IgD-negative memory B cell (primary cell): ENCODE measurements at regions not wholly inside any gene's neighbourhood (a gene's known extent, or its start where the extent isn't known, plus 50 kb on each side); places are given as distances from the start of the nearest gene placed in this dataset.
"Not testable (repeated sequence)": the region's sequence is repeated elsewhere in the genome, so short reads cannot be mapped to it uniquely, and the experiment has no call there.

Experiments
- H3K27ac Mint-ChIP-seq, 3 donors: one replicate each; pipeline ENCODE4 v1.8.0; 2020 to 2022; ENCODE audit warnings: mild to moderate bottlenecking in 3 of 3, mixed read lengths in 3 of 3, moderate library complexity in 1 of 3
- H3K27me3 Mint-ChIP-seq: one replicate; pipeline ENCODE4 v1.8.0; 2021; ENCODE audit warnings: mixed read lengths
- H3K36me3 Mint-ChIP-seq: one replicate; pipeline ENCODE4 v1.8.0; 2020; ENCODE audit warnings: mild to moderate bottlenecking, mixed read lengths
- H3K4me1 Mint-ChIP-seq, 3 donors: one replicate each; pipeline ENCODE4 v1.8.0; 2020 to 2022; ENCODE audit warnings: mixed read lengths in 3 of 3, mild to moderate bottlenecking in 1 of 3
- H3K4me3 Mint-ChIP-seq, 4 donors: one replicate each; pipeline ENCODE4 v1.8.0; 2020 to 2022; ENCODE audit warnings: mild to moderate bottlenecking in 4 of 4, mixed read lengths in 4 of 4, moderate library complexity in 3 of 4
- H3K9me3 Mint-ChIP-seq, 3 donors: one replicate each; pipeline ENCODE4 v1.8.0; 2020 to 2021; ENCODE audit warnings: mixed read lengths in 3 of 3, mild to moderate bottlenecking in 1 of 3

GRCh38 chr2:224242561-224242960 is 159.3 kb downstream of the FAM124B start:
- Mint-ChIP-seq H3K9me3 (no peaks in the 10 kb centered on the region), H3K27ac (no peak overlapping the region), H3K36me3 (no peaks in the 10 kb centered on the region), H3K4me1 (no peaks in the 10 kb centered on the region), H3K4me3 (no peak overlapping the region), H3K27me3 (peaks cover 10% of the 10 kb centered on the region)

- Mint-ChIP-seq H3K4me3 (no peak overlapping the region), H3K9me3 (no peaks in the 10 kb centered on the region), H3K36me3 (no peaks in the 10 kb centered on the region), H3K27ac (no peak overlapping the region), H3K4me1 (no peaks in the 10 kb centered on the region), H3K27me3 (peaks cover 10% of the 10 kb centered on the region)
Measured at GRCh38 chr2:224241812-224242211, 160.1 kb downstream of the FAM124B start.

- Mint-ChIP-seq H3K9me3 (peaks cover 0 to 3% (median 2%) of the 10 kb centered on the region in 3 donors), H3K27me3 (peaks cover 10% of the 10 kb centered on the region), H3K36me3 (no peaks in the 10 kb centered on the region), H3K4me1 (no peaks in the 10 kb centered on the region), H3K27ac (no peak overlapping the region), H3K4me3 (no peak overlapping the region)
Measured at GRCh38 chr2:224241001-224241400, 160.9 kb downstream of the FAM124B start.

- no peak overlapping the region for H3K27ac Mint-ChIP-seq
- no peaks in the 10 kb centered on the region for H3K36me3 Mint-ChIP-seq
- peaks cover 0 to 3% (median 0%) of the 10 kb centered on the region in 3 donors for H3K9me3 Mint-ChIP-seq
- H3K4me1 Mint-ChIP-seq = no peaks in the 10 kb centered on the region
- H3K4me3 Mint-ChIP-seq = no peak overlapping the region
- peaks cover 12% of the 10 kb centered on the region for H3K27me3 Mint-ChIP-seq
Measured at GRCh38 chr2:224223851-224224555, 177.9 kb downstream of the FAM124B start.

GRCh38 chr2:224222974-224223373 is 178.9 kb downstream of the FAM124B start:
- Mint-ChIP-seq H3K4me3 (no peak overlapping the region), H3K4me1 (peaks cover 0 to 1% (median 0%) of the 10 kb centered on the region in 3 donors), H3K9me3 (peaks cover 0 to 3% (median 0%) of the 10 kb centered on the region in 3 donors), H3K27me3 (peaks cover 12% of the 10 kb centered on the region), H3K36me3 (peaks cover 2% of the 10 kb centered on the region), H3K27ac (no peak overlapping the region)

GRCh38 chr2:224222291-224222690 is 179.6 kb downstream of the FAM124B start:
- Mint-ChIP-seq H3K4me1 (peaks cover 0 to 1% (median 0%) of the 10 kb centered on the region in 3 donors), H3K27me3 (peaks cover 13% of the 10 kb centered on the region), H3K9me3 (peaks cover 0 to 3% (median 0%) of the 10 kb centered on the region in 3 donors), H3K27ac (no peak overlapping the region), H3K4me3 (no peak overlapping the region), H3K36me3 (peaks cover 2% of the 10 kb centered on the region)

GRCh38 chr2:224221455-224221913 is 180.4 kb downstream of the FAM124B start:
- Mint-ChIP-seq H3K36me3 (peaks cover 2% of the 10 kb centered on the region), H3K9me3 (peaks cover 0 to 4% (median 0%) of the 10 kb centered on the region in 3 donors), H3K4me3 (no peak overlapping the region), H3K4me1 (peaks cover 0 to 1% (median 0%) of the 10 kb centered on the region in 3 donors), H3K27ac (no peak overlapping the region), H3K27me3 (peaks cover 11% of the 10 kb centered on the region)

- Mint-ChIP-seq H3K4me3 (no peak overlapping the region), H3K27me3 (peaks cover 13% of the 10 kb centered on the region)
Measured at GRCh38 chr2:224220586-224221255, 181.2 kb downstream of the FAM124B start.

GRCh38 chr2:224219781-224220180 is 180.7 kb upstream of the SERPINE2 start:
- H3K4me1 Mint-ChIP-seq = peaks cover 0 to 1% (median 0%) of the 10 kb centered on the region in 3 donors
- H3K36me3 Mint-ChIP-seq = peaks cover 2% of the 10 kb centered on the region
- H3K4me3 Mint-ChIP-seq = no peak overlapping the region
- no peak overlapping the region for H3K27ac Mint-ChIP-seq
- peaks cover 0 to 2% (median 0%) of the 10 kb centered on the region in 3 donors for H3K9me3 Mint-ChIP-seq
- peaks cover 15% of the 10 kb centered on the region for H3K27me3 Mint-ChIP-seq

More at GRCh38 chr2:224220586-224221255, 181.2 kb downstream of the FAM124B start:
- H3K36me3 Mint-ChIP-seq = peaks cover 2% of the 10 kb centered on the region
- peaks cover 0 to 1% (median 0%) of the 10 kb centered on the region in 3 donors for H3K4me1 Mint-ChIP-seq
- H3K9me3 Mint-ChIP-seq = peaks cover 0 to 4% (median 0%) of the 10 kb centered on the region in 3 donors
- no peak overlapping the region for H3K27ac Mint-ChIP-seq

GRCh38 chr2:224217962-224218347 is 178.9 kb upstream of the SERPINE2 start:
- H3K4me1 Mint-ChIP-seq = peaks cover 0 to 1% (median 0%) of the 10 kb centered on the region in 3 donors
- no peak overlapping the region for H3K27ac Mint-ChIP-seq
- H3K27me3 Mint-ChIP-seq = peaks cover 13% of the 10 kb centered on the region
- H3K36me3 Mint-ChIP-seq = peaks cover 2% of the 10 kb centered on the region
- H3K9me3 Mint-ChIP-seq = peaks cover 0 to 2% (median 0%) of the 10 kb centered on the region in 3 donors
- no peak overlapping the region for H3K4me3 Mint-ChIP-seq

- Mint-ChIP-seq H3K36me3 (peaks cover 2% of the 10 kb centered on the region), H3K27ac (no peak overlapping the region), H3K27me3 (peaks cover 11% of the 10 kb centered on the region), H3K9me3 (peaks cover 0 to 2% (median 0%) of the 10 kb centered on the region in 3 donors), H3K4me1 (peaks cover 0 to 1% (median 0%) of the 10 kb centered on the region in 3 donors), H3K4me3 (no peak overlapping the region)
Measured at GRCh38 chr2:224217233-224217961, 178.3 kb upstream of the SERPINE2 start.

GRCh38 chr2:224215611-224216010 is 176.5 kb upstream of the SERPINE2 start:
- H3K4me3 Mint-ChIP-seq, H3K9me3 Mint-ChIP-seq, H3K27ac Mint-ChIP-seq, H3K4me1 Mint-ChIP-seq, H3K27me3 Mint-ChIP-seq, H3K36me3 Mint-ChIP-seq: not testable (repeated sequence)

GRCh38 chr2:224213396-224213795 is 174.3 kb upstream of the SERPINE2 start:
- peaks cover 0 to 4% (median 1%) of the 10 kb centered on the region in 3 donors for H3K9me3 Mint-ChIP-seq
- H3K4me1 Mint-ChIP-seq = no peaks in the 10 kb centered on the region
- peaks cover 5% of the 10 kb centered on the region for H3K27me3 Mint-ChIP-seq
- no peaks in the 10 kb centered on the region for H3K36me3 Mint-ChIP-seq
- H3K27ac Mint-ChIP-seq = no peak overlapping the region
- H3K4me3 Mint-ChIP-seq = no peak overlapping the region

- no peaks in the 10 kb centered on the region for H3K36me3 Mint-ChIP-seq
- peaks cover 8% of the 10 kb centered on the region for H3K27me3 Mint-ChIP-seq
- H3K27ac Mint-ChIP-seq = no peak overlapping the region
- H3K4me3 Mint-ChIP-seq = no peak overlapping the region
- no peaks in the 10 kb centered on the region for H3K4me1 Mint-ChIP-seq
- H3K9me3 Mint-ChIP-seq = peaks cover 0 to 2% (median 1%) of the 10 kb centered on the region in 3 donors
Measured at GRCh38 chr2:224211791-224212190, 172.7 kb upstream of the SERPINE2 start.

- no peaks in the 10 kb centered on the region for H3K4me1 Mint-ChIP-seq
- peaks cover 0 to 2% (median 1%) of the 10 kb centered on the region in 3 donors for H3K9me3 Mint-ChIP-seq
- peaks cover 11% of the 10 kb centered on the region for H3K27me3 Mint-ChIP-seq
- no peak overlapping the region for H3K4me3 Mint-ChIP-seq
- no peak overlapping the region for H3K27ac Mint-ChIP-seq
- no peaks in the 10 kb centered on the region for H3K36me3 Mint-ChIP-seq
Measured at GRCh38 chr2:224211181-224211480, 172.0 kb upstream of the SERPINE2 start.
